ENCODE measurements at regions not wholly inside any gene's neighbourhood (a gene's known extent, or its start where the extent isn't known, plus 50 kb on each side); places are given as distances from the start of the nearest gene placed in this dataset.
A peak's percentile ranks its signal among the peaks of the same experiment; 100 is the strongest.
"Not testable (repeated sequence)": the region's sequence is repeated elsewhere in the genome, so short reads cannot be mapped to it uniquely, and the experiment has no call there.

DNA sequence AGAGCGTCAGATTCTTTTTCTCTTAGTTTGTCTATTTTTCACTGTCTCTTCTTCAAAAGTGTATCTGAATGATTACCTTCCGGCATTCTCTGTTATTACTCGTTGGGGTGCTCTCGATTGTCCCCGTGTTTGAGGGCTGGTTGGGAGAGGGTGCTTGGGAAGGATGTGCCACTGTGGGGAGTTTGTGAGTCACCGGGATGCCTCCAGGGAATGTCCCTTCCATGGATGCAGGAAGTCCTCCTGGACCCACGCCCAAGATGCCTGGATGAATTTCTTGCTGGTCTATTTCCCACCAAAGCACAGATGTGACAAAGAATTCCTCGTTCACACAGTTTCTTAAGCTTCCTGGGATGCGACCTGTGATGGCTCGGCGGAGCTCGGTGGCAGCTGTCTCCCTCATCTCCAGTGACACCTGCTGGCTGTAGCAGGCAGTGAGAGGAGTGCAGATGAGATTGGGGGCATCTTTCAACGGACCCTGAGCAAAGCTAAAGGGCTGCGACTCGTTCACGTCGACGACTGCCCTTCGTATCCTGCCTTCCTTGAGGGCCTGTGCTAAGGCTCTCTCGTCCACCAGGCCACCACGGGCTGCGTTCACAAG, 2895.1 kb upstream of the TPTE start:
- H3K4me3 ChIP-seq (replicated peaks in 1 of 2; ENCODE audit: low read depth in 1 of 2, low read length in 2 of 2); POLR2A ChIA-PET; H3K27ac ChIP-seq (ENCODE audit: low read depth, low read length); H3K27me3 ChIP-seq (ENCODE audit: insufficient read depth, low read length); RAD21 ChIA-PET (ENCODE audit: low non-redundant PET in 1 of 2, low total read pairs in 2 of 2, uncharacterized antibody in 2 of 2, unreplicated experiment in 2 of 2); H3K36me3 ChIP-seq (ENCODE audit: control insufficient read depth in 1 of 2, insufficient read depth in 2 of 2, low read length in 2 of 2); H3K9me3 ChIP-seq (ENCODE audit: control insufficient read depth in 1 of 2, insufficient read depth in 1 of 2, low read depth in 1 of 2, low read length in 2 of 2); BruUV-seq (replicated peaks); DNase-seq (ENCODE audit: low read depth, low spot score); H3K4me1 ChIP-seq (ENCODE audit: control insufficient read depth in 1 of 2, insufficient read depth in 2 of 2, low read length in 2 of 2); CTCF ChIA-PET; H3K9me2 ChIP-seq (ENCODE audit: insufficient read depth); H3K4me2 ChIP-seq (ENCODE audit: low read length); intact Hi-C loops (cut with micrococcal nuclease); H3K9ac ChIP-seq (ENCODE audit: low read length); H4K20me1 ChIP-seq (ENCODE audit: insufficient read depth); H2AFZ ChIP-seq (ENCODE audit: low read depth, low read length, poor library complexity, severe bottlenecking); H3K79me2 ChIP-seq (ENCODE audit: insufficient read depth, low read length): not testable (repeated sequence)
- ATAC-seq: peak; percentile 99

Measured in HCT116 (cell line).